ENCODE measurements at regions not wholly inside any gene's neighbourhood (a gene's known extent, or its start where the extent isn't known, plus 50 kb on each side); places are given as distances from the start of the nearest gene placed in this dataset.

GRCh38 chr1:103160281-103160680 is 52.0 kb upstream of the COL11A1 start:
- Histone ChIP-seq H3K4me3 (ENCODE audit: low read length) (no peak overlapping the region), H3K36me3 (ENCODE audit: control insufficient read depth, insufficient read depth, low read length, severe bottlenecking) (no peaks in the 10 kb centered on the region), H3K9me3 (ENCODE audit: control insufficient read depth, low read length) (no peaks in the 10 kb centered on the region), H3K27me3 (replicated peaks; ENCODE audit: control insufficient read depth, insufficient read depth, low read length) (no peaks in the 10 kb centered on the region), H3K4me1 (ENCODE audit: control insufficient read depth, insufficient read depth, low read length) (no peaks in the 10 kb centered on the region), H3K9ac (ENCODE audit: low read length) (no peak overlapping the region)
- no peak for DNase-seq (ENCODE audit: low read depth)
